ENCODE measurements at regions not wholly inside any gene's neighbourhood (a gene's known extent, or its start where the extent isn't known, plus 50 kb on each side); places are given as distances from the start of the nearest gene placed in this dataset.
"Not testable (repeated sequence)": the region's sequence is repeated elsewhere in the genome, so short reads cannot be mapped to it uniquely, and the experiment has no call there.

GRCh38 chr5:161042443-161042842, 190.4 kb upstream of the ATP10B start:
- DNase-seq (ENCODE audit: extremely low read depth in 1 of 2, low read depth in 1 of 2): no peak

- no peak for DNase-seq (ENCODE audit: extremely low read depth in 1 of 2, low read depth in 1 of 2)
Measured at GRCh38 chr5:161040818-161041217, 188.8 kb upstream of the ATP10B start.

GRCh38 chr5:161036296-161036695, 184.3 kb upstream of the ATP10B start:
- DNase-seq (ENCODE audit: extremely low read depth in 1 of 2, low read depth in 1 of 2): no peak

DNA sequence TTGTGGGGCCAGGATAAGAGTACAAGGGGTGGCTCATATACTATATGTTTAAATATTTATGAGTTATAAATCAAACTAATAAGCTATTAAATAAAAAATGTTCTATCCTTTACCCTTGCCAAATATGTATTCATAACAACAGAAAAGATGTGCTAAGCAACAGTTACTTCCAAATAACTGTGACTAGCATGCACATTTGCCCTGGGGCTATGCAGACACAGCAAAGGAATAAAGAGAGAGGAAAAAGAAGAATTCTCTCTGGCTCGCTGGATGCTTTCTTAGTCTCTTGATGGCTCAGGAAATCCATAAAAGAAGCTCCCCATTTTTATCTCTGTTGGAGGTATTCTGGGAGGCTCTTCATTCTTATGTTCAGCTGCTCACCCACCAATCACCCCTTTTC, 182.4 kb upstream of the ATP10B start:
- no peak for DNase-seq (ENCODE audit: extremely low read depth in 1 of 2, low read depth in 1 of 2)

- DNase-seq (ENCODE audit: extremely low read depth in 1 of 2, low read depth in 1 of 2): no peak
Measured at GRCh38 chr5:161030229-161030628, 178.2 kb upstream of the ATP10B start.

GRCh38 chr5:161027763-161028162, 175.8 kb upstream of the ATP10B start:
- no peak for DNase-seq (ENCODE audit: extremely low read depth in 1 of 2, low read depth in 1 of 2)

DNA sequence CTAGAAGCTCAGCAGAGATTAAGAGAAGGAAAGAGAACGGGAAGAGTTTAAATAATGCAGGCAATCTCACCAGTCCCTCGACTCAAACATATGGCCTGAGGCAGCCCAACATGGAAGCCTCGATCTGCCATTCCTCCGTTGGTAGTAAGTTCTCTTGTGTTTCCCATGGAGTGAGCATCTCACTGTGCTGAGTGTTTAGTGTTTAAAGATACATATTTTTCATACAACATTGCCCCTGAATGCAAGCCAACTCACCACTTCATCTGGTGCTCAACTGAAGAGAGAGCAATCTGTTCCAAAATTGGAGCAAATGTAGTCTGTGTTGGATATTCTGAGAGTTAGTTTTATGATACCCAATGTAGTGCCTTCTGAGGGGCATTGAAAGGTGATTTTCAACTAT, 171.5 kb upstream of the ATP10B start:
- DNase-seq (ENCODE audit: extremely low read depth in 1 of 2, low read depth in 1 of 2): no peak

DNA sequence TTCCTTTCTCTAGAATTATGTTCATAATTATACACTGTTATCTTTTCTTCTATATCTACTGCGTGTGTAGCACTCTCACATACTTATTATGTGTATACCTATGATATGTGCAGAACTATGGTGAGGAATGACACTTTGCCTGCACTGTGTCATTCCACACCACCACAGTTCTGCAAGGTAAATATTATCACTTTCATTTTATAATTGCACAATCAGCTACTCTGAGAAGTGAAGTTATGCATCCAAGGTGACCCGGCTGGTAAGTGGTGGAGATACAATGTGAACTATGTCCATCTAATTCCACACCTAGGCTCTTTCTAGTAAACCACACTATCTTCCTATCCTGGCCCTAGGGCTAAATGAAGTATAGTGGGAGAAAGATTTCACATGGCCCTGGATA, 170.1 kb upstream of the ATP10B start:
- DNase-seq (ENCODE audit: extremely low read depth in 1 of 2, low read depth in 1 of 2): no peak

DNA sequence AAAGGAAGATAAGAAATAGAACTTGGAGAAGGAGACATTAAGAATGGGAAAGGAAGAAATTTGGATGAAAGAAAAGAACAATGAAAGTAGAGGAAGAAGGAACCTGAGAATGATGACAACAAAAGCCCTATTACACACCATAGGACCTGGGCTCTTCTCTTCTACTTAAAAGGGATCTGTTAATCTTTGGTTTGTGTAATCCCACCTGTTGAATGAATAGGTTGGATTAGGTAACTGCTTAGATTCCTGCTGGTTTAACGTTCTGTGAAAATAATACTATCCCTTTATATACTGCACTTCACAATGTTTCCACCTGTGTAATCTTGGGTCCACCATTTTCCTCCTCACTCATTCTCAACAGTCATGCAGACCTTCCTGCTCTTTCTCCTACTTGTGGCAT, 157.8 kb upstream of the ATP10B start:
- DNase-seq (ENCODE audit: extremely low read depth in 1 of 2, low read depth in 1 of 2): no peak

DNA sequence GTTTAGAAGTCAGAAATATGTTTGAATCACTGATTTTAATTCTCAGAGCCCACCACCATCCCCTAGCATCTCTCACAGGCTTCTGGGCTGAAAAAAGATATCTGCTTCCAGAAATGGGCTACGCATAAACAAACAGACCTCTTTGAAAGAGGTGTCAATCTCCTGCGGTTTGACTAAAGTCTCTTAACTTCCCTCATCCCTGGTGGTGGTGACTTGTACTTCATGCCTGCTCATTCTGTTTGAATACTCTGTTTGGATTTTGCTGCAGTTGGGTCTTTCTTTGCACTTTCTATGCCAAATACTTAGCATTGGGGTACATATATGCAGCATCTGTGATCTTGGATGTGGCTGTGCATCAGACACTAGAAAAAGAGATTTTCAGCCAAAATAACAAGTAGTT, 157.2 kb upstream of the ATP10B start:
- no peak for DNase-seq (ENCODE audit: extremely low read depth in 1 of 2, low read depth in 1 of 2)

DNA sequence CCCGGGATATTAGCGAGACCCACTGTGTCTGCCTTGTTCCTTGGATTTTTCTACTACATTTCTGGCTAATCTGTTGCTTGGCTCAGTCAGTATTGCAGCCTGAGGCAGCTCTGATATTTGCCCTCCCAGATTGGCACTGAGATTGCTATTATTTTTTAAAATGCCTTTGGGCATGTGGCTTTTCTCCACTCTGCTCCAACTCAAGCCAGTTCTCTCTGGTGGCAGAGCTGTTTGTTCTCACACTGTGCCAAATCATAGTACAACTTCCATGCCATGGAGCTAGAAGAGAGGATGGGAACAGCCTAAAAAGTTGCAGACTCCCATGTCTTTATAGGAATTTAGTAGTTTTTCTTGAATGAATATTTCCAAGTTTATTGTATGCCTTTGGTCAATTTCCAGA, 155.9 kb upstream of the ATP10B start:
- no peak for DNase-seq (ENCODE audit: extremely low read depth in 1 of 2, low read depth in 1 of 2)

DNA sequence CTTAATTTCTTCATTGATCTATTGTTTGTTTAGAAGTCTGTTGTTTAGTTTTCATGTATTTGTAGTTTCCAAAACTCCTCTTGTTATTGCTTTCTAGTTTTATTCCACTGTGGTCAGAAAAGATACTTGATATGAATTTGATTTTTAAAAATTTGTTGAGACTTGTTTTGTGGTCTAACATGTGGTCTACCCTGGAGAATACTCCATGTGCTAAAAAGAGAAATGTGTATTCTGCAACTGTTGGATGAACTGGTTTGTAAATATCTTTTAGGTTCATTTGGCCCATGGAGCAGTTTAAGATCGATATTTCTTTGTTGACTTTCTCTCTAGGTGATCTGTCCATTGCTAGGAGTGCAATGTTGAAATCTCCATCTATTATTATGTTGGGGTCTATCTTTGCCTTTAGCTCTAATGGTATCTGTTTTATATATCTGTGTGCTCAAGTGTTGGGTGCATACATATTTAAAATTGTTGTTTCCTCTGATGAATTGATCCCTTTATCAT, 150.6 kb upstream of the ATP10B start:
- no peak for DNase-seq (ENCODE audit: extremely low read depth in 1 of 2, low read depth in 1 of 2)

GRCh38 chr5:161001604-161002003, 149.6 kb upstream of the ATP10B start:
- DNase-seq (ENCODE audit: extremely low read depth in 1 of 2, low read depth in 1 of 2): no peak

DNA sequence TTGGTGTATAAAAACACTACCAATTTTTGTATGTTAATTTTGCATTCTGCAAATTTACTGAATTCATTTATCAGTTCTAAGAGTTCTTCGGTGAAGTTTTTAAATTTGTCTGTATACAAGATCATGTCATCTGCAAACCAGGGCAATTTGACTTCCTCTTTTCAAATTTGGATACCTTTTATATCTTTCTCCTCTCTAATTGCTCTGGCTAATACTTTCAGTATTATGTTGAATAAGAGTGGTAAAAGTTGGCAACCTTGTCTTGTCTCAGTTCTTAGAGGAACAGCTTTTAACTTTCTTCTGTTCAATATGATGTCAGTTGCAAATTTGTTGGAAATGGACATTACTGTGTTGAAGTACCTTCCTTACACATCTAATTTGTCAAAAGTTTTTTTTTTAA, 149.1 kb upstream of the ATP10B start:
- not testable (repeated sequence) for DNase-seq (ENCODE audit: extremely low read depth in 1 of 2, low read depth in 1 of 2)

GRCh38 chr5:160991205-160991604, 139.2 kb upstream of the ATP10B start:
- DNase-seq (ENCODE audit: extremely low read depth in 1 of 2, low read depth in 1 of 2): no peak

- DNase-seq (ENCODE audit: extremely low read depth in 1 of 2, low read depth in 1 of 2): no peak
Measured at GRCh38 chr5:160979385-160979784, 127.4 kb upstream of the ATP10B start.

DNA sequence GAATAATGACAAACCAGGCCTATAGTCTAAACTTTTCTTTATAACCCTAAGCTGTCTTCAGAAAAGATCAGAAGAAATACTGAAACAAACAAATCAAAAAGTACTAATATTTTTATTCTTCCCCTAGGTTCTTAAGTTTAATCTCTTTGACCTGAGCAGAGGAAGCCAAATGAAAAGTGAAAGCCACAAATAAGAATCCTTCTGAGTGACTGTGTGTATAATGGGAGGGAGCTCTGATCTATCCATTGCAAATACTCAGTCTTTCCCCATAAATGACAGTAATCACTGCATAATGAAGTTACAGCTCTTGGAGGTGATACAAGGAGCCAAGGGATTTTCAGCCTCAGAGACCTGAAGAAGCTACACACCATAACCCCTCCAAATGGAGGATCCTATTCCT, 126.9 kb upstream of the ATP10B start:
- no peak for DNase-seq (ENCODE audit: extremely low read depth in 1 of 2, low read depth in 1 of 2)

DNA sequence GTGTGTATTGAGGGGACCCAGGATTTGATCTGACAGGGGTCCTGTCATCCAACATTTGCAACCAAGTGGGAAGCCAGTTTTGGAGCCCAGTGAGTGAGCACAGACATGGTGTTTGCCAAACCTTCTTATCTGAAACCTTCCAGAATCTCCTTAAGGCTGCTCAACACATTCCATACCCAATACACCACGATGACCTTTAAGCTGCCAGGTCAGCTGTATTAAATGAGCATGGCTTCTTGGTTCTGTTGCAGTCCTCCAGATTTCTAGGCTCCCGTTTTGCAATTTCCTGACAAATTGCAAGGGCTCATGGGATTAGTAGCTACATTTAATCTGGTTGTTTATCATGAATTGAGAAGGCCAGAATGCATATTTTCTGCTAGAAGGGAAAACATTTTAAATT, 124.2 kb upstream of the ATP10B start:
- DNase-seq (ENCODE audit: extremely low read depth in 1 of 2, low read depth in 1 of 2): no peak

GRCh38 chr5:160970605-160971191, 118.7 kb upstream of the ATP10B start:
- DNase-seq (ENCODE audit: extremely low read depth in 1 of 2, low read depth in 1 of 2): no peak

- DNase-seq (ENCODE audit: extremely low read depth in 1 of 2, low read depth in 1 of 2): no peak
Measured at GRCh38 chr5:160969645-160970044, 117.6 kb upstream of the ATP10B start.

- no peak for DNase-seq (ENCODE audit: extremely low read depth in 1 of 2, low read depth in 1 of 2)
Measured at GRCh38 chr5:160968480-160968879, 116.5 kb upstream of the ATP10B start.

GRCh38 chr5:160966921-160967320, 114.9 kb upstream of the ATP10B start:
- no peak for DNase-seq (ENCODE audit: extremely low read depth in 1 of 2, low read depth in 1 of 2)

GRCh38 chr5:160961761-160962160, 109.8 kb upstream of the ATP10B start:
- no peak for DNase-seq (ENCODE audit: extremely low read depth in 1 of 2, low read depth in 1 of 2)

Data from stimulated activated CD8-positive, alpha-beta memory T cell treated with anti-CD3 and anti-CD28 coated beads, Interleukin-7, amount 100 ng/mL, for 48 hours (primary cell).